Stimulated activated CD4-positive, alpha-beta T cell treated with anti-CD3 and anti-CD28 coated beads, TNF-alpha, amount 100 ng/mL, for 4 hours (primary cell): ENCODE measurements at regions not wholly inside any gene's neighbourhood (a gene's known extent, or its start where the extent isn't known, plus 50 kb on each side); places are given as distances from the start of the nearest gene placed in this dataset.

Experiments used
- DNase-seq, 3 experiments: peaks; one replicate each; pipeline ENCODE4 v3.0.0-alpha.2; 2020; ENCODE audit warnings: low read depth in 3 of 3

GRCh38 chr7:42758124-42758523 lies 153.7 kb downstream of the C7orf25 start:
- DNase-seq: no peak

- no peak for DNase-seq
Measured at GRCh38 chr7:42756841-42757240, 155.0 kb downstream of the C7orf25 start.

GRCh38 chr7:42753811-42754363 lies 158.0 kb downstream of the C7orf25 start:
- DNase-seq: no peak

GRCh38 chr7:42753367-42753766 lies 158.5 kb downstream of the C7orf25 start:
- no peak for DNase-seq

- DNase-seq: no peak
Measured at GRCh38 chr7:42750172-42750571, 161.7 kb downstream of the C7orf25 start.

GRCh38 chr7:42747044-42747443 lies 164.8 kb downstream of the C7orf25 start:
- no peak for DNase-seq

GRCh38 chr7:42746214-42746613 lies 165.7 kb downstream of the C7orf25 start:
- DNase-seq: no peak

- DNase-seq: peak in 1 of 3 experiments; percentile 9
Measured at GRCh38 chr7:42745357-42746059, 166.4 kb downstream of the C7orf25 start.

- DNase-seq: no peak
Measured at GRCh38 chr7:42744746-42745145, 167.1 kb downstream of the C7orf25 start.

- DNase-seq: no peak
Measured at GRCh38 chr7:42743077-42743858, 168.6 kb downstream of the C7orf25 start.

- no peak for DNase-seq
Measured at GRCh38 chr7:42742318-42742717, 169.6 kb downstream of the C7orf25 start.

- DNase-seq: no peak
Measured at GRCh38 chr7:42740408-42740807, 171.5 kb downstream of the C7orf25 start.

GRCh38 chr7:42739638-42740037 lies 172.2 kb downstream of the C7orf25 start:
- DNase-seq: no peak

- DNase-seq: no peak
Measured at GRCh38 chr7:42736931-42737330, 174.9 kb downstream of the C7orf25 start.

- DNase-seq: no peak
Measured at GRCh38 chr7:42735081-42735480, 176.8 kb downstream of the C7orf25 start.

GRCh38 chr7:42734568-42734967 lies 177.3 kb downstream of the C7orf25 start:
- no peak for DNase-seq

- DNase-seq: no peak
Measured at GRCh38 chr7:42733040-42733439, 178.8 kb downstream of the C7orf25 start.

GRCh38 chr7:42730586-42730985 lies 181.3 kb downstream of the C7orf25 start:
- DNase-seq: no peak

- DNase-seq: no peak
Measured at GRCh38 chr7:42729053-42729765, 182.7 kb downstream of the C7orf25 start.

- no peak for DNase-seq
Measured at GRCh38 chr7:42727451-42727850, 184.4 kb downstream of the C7orf25 start.

GRCh38 chr7:42726066-42726785 lies 185.6 kb downstream of the C7orf25 start:
- no peak for DNase-seq

GRCh38 chr7:42722716-42723115 lies 189.2 kb downstream of the C7orf25 start:
- DNase-seq: no peak
